ENCODE measurements at regions not wholly inside any gene's neighbourhood (a gene's known extent, or its start where the extent isn't known, plus 50 kb on each side); places are given as distances from the start of the nearest gene placed in this dataset.

DNA sequence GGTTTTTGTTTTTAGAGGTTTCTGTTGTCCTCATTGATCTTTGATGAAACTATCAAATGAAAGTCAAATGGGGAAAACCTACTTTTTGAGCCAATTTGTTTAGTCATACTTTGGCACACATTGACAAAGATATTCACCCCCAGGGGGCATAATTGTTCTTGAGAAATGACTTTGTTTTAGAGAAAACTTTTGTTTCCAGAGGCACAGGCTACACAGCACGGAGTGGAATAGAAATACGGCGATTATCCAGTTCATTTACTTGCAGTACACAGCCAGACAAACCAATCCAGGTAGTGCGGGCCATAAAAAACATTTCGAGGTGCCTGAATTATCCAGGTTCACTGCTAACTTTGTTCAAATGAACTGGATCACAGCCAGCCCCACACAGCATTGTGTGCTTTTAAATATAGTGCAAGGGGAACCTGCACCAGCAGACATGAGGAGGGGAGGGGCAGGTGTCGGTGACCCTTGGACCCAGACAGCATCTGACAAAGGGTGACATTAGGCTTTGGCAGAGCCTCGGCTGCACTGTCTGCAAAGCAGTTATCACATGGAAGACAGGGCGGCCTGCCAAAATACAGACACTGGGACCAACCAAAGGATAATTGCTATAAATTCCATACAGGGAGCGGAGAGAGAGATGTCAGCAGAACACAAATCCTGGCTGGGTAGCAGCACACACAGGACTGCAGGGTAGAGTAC is 179.6 kb upstream of the NOCT start:
- H3K27me3 ChIP-seq, result no peaks in the 10 kb centered on the region
- TF ChIP-seq EP300 (IDR thresholded peaks at IDR 0.05) (no peak), POLR2A (IDR thresholded peaks at IDR 0.05) (no peak)
- TF ChIP-seq, protein P1, sequence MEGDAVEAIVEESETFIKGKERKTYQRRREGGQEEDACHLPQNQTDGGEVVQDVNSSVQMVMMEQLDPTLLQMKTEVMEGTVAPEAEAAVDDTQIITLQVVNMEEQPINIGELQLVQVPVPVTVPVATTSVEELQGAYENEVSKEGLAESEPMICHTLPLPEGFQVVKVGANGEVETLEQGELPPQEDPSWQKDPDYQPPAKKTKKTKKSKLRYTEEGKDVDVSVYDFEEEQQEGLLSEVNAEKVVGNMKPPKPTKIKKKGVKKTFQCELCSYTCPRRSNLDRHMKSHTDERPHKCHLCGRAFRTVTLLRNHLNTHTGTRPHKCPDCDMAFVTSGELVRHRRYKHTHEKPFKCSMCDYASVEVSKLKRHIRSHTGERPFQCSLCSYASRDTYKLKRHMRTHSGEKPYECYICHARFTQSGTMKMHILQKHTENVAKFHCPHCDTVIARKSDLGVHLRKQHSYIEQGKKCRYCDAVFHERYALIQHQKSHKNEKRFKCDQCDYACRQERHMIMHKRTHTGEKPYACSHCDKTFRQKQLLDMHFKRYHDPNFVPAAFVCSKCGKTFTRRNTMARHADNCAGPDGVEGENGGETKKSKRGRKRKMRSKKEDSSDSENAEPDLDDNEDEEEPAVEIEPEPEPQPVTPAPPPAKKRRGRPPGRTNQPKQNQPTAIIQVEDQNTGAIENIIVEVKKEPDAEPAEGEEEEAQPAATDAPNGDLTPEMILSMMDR (IDR thresholded peaks at IDR 0.05), result no peak
- H3K4me1 ChIP-seq, result no peaks in the 10 kb centered on the region
- H3K36me3 ChIP-seq, result no peaks in the 10 kb centered on the region
- H3K4me3 ChIP-seq, result no peak overlapping the region
- 75 to 79% methylated on average over 9 of the region's 9 CpGs for WGBS, 2 donors
- H3K27ac ChIP-seq, result no peak overlapping the region
- no peaks in the 10 kb centered on the region for H3K9me3 ChIP-seq
- DNase-seq (ENCODE audit: low spot score in 2 of 2), result no peak

DNA sequence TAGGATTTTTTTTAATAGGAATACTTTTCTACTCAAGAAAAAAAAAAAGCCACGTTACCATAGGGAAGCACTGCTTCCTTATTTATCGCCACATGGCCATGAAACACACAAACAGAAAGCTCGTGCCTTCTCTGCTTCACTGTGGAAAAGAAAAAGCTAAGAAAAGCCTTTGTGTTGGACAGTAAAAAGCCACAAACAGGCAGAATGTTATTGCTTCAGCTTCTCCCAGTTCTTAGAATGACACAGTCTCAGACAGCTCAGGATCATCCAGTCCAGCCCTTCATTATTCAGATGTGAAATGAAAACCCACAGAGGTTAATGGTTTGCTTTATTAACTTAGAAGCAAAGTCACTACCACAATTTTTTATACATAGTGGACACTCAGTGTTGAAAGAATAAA is 181.6 kb upstream of the NOCT start:
- Histone ChIP-seq H3K4me1 (no peaks in the 10 kb centered on the region), H3K27me3 (no peaks in the 10 kb centered on the region), H3K36me3 (no peaks in the 10 kb centered on the region), H3K4me3 (no peak overlapping the region), H3K9me3 (no peaks in the 10 kb centered on the region), H3K27ac (no peak overlapping the region)
- DNase-seq (ENCODE audit: low spot score in 2 of 2), result no peak
- TF ChIP-seq EP300 (IDR thresholded peaks at IDR 0.05), result no peak
- TF ChIP-seq, protein P1 (IDR thresholded peaks at IDR 0.05), result no peak
- no peak for TF ChIP-seq POLR2A (IDR thresholded peaks at IDR 0.05)
- 48 to 49% methylated on average over 3 of the region's 3 CpGs for WGBS, 2 donors

DNA sequence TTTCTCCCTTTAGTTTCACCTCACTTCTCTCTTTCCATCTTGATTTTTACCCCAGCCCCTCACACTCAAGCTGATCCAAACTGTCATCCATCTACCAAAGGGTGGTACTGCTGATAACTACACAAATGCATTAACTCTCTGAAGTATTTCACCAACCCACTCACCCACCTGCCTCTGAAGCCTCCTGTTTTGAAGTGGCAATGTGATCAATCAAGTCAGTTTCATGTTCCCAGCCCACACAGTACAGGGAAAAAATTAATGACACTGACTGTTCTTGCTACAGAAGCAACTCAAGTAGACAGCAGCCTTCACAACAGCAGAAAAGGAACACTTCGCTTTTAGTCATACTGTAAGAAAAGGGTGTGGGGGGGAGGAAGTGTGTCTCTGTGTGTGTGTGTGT is 183.0 kb upstream of the NOCT start:
- H3K9me3 ChIP-seq, result no peaks in the 10 kb centered on the region
- no peaks in the 10 kb centered on the region for H3K36me3 ChIP-seq
- H3K27me3 ChIP-seq, result no peaks in the 10 kb centered on the region
- no peak overlapping the region for H3K27ac ChIP-seq
- no peak for DNase-seq (ENCODE audit: low spot score in 2 of 2)
- no peaks in the 10 kb centered on the region for H3K4me1 ChIP-seq
- TF ChIP-seq POLR2A (IDR thresholded peaks at IDR 0.05), result no peak
- TF ChIP-seq, protein P1 (IDR thresholded peaks at IDR 0.05), result no peak
- no peak for TF ChIP-seq EP300 (IDR thresholded peaks at IDR 0.05)
- no peak overlapping the region for H3K4me3 ChIP-seq
- WGBS, 2 donors, result 94 to 95% methylated on average over 1 of the region's 1 CpG

DNA sequence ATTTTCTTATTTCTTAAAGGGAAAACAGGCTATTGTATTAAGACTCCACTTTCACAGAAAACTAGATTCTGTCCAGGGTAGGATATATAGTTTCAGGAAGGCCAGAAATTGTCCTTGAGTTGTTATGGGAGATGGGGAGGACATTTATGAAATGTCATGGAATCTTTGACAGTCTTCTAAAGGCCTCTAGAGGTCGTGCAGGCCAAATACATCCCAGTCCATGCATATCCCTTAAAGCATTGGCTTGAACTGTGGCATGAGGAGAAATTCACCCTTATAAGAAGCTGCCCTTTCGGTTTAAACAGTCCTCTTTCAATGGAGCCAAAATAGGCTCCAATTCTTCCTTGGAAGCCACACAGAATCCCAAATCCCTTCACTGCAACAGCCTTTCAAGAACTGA is 183.6 kb upstream of the NOCT start:
- DNase-seq (ENCODE audit: low spot score in 2 of 2), result no peak
- no peaks in the 10 kb centered on the region for H3K27me3 ChIP-seq
- H3K27ac ChIP-seq, result no peak overlapping the region
- no peaks in the 10 kb centered on the region for H3K9me3 ChIP-seq
- 71 to 76% methylated on average over 2 of the region's 2 CpGs for WGBS, 2 donors
- H3K36me3 ChIP-seq, result no peaks in the 10 kb centered on the region
- no peak overlapping the region for H3K4me3 ChIP-seq
- H3K4me1 ChIP-seq, result no peaks in the 10 kb centered on the region
- no peak for TF ChIP-seq POLR2A (IDR thresholded peaks at IDR 0.05)
- TF ChIP-seq EP300 (IDR thresholded peaks at IDR 0.05), result no peak
- TF ChIP-seq, protein P1 (IDR thresholded peaks at IDR 0.05), result no peak

DNA sequence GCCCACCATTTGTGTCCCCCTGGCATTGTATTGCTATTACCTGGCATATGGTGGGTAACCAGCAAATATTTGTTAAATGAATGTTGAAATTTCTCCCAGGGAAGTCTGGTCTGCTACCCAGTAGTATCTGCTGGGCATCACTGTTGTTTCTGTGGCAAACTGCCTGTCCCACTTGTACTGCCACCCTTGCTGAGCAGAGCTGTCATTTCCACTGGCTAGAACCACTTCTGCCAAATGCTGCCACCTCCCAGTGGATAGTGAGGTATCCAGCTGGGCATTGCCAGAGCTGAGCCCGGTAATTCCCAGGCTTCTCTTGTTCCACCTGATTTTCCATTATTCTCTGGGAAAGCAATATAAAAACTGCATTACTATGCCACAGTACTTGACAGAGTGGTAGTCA is 186.7 kb upstream of the NOCT start:
- 81 to 84% methylated on average over 1 of the region's 1 CpG for WGBS, 2 donors
- H3K4me1 ChIP-seq, result no peaks in the 10 kb centered on the region
- TF ChIP-seq, protein P1 (IDR thresholded peaks at IDR 0.05), result no peak
- TF ChIP-seq POLR2A (IDR thresholded peaks at IDR 0.05) (no peak), EP300 (IDR thresholded peaks at IDR 0.05) (no peak)
- H3K27me3 ChIP-seq, result no peaks in the 10 kb centered on the region
- no peaks in the 10 kb centered on the region for H3K9me3 ChIP-seq
- no peaks in the 10 kb centered on the region for H3K36me3 ChIP-seq
- no peak for DNase-seq (ENCODE audit: low spot score in 2 of 2)
- H3K27ac ChIP-seq, result no peak overlapping the region
- no peak overlapping the region for H3K4me3 ChIP-seq
